ENCODE measurements at regions not wholly inside any gene's neighbourhood (a gene's known extent, or its start where the extent isn't known, plus 50 kb on each side); places are given as distances from the start of the nearest gene placed in this dataset.

DNA sequence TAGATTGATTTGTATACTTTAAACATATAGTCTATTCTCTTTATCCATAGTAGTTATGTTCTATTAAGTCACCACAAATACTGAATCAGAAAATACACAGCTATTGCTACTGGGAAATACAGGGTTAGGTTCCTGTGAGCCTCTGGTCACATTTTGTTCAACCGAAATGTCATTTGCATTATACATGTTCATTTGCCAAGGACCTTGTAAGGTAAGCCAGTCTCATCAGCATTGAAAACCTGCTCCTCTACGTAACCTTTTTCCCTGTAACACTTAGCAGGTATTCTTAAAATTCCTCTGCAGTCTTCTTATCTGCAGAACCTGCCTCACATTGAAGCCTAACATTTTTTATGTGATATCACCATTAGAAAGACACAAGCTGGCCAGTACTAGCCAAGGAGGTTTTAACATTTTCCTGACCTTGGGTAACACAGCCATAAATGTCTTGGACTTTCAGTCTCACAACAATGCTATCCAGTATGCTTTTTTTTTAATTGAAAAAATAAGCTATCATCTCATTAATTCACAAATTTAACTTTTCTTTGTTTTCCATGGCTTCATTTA lies 765.7 kb upstream of the IGFBP7 start:
- TF ChIP-seq CTCF (IDR thresholded peaks at IDR 0.05) = no peak
- TF ChIP-seq REST (IDR thresholded peaks at IDR 0.05; ENCODE audit: insufficient read depth in 1 of 2, low read depth in 2 of 2, low read length in 1 of 2) = no peak
- TF ChIP-seq SIN3A (IDR thresholded peaks at IDR 0.05; ENCODE audit: borderline replicate concordance, insufficient read depth, low read depth, low read length) = no peak
- TF ChIP-seq POLR2AphosphoS5 (IDR thresholded peaks at IDR 0.05; ENCODE audit: low read depth, low read length) = no peak
